ENCODE measurements at regions not wholly inside any gene's neighbourhood (a gene's known extent, or its start where the extent isn't known, plus 50 kb on each side); places are given as distances from the start of the nearest gene placed in this dataset.

- Histone ChIP-seq H3K4me3 (no peak overlapping the region), H3K27ac (no peak overlapping the region), H3K4me1 (no peaks in the 10 kb centered on the region), H3K9me3 (no peaks in the 10 kb centered on the region), H3K4me2 (no peak overlapping the region)
- DNase-seq (ENCODE audit: low read depth in 1 of 2, low spot score in 1 of 2), result no peak
- no peak for ATAC-seq
- ChIA-PET CTCF (no interaction called here), POLR2A (no interaction called here)
- TF ChIP-seq RCOR1 (IDR thresholded peaks at IDR 0.05; ENCODE audit: low read depth, low read length) (no peak), E2F6 (IDR thresholded peaks at IDR 0.05; ENCODE audit: borderline replicate concordance, low read depth) (no peak), EHF (CRISPR knock-in tag; IDR thresholded peaks at IDR 0.05) (no peak), RAD21 (conservative IDR thresholded peaks at IDR 0.05 in 1 of 2, IDR thresholded peaks at IDR 0.05 in 1 of 2) (no peak), ZFP36 (IDR thresholded peaks at IDR 0.05; ENCODE audit: borderline replicate concordance, partially characterized antibody) (no peak), HMGXB4 (CRISPR knock-in tag; IDR thresholded peaks at IDR 0.05; ENCODE audit: borderline replicate concordance) (no peak), ATOH8 (CRISPR knock-in tag; IDR thresholded peaks at IDR 0.05; ENCODE audit: low read depth) (no peak), NFE2L2 (conservative IDR thresholded peaks at IDR 0.05; ENCODE audit: low read length) (no peak), ZC3H11A (IDR thresholded peaks at IDR 0.05) (no peak), MAZ (IDR thresholded peaks at IDR 0.05; ENCODE audit: borderline replicate concordance, low read depth, low read length) (no peak), FOSB (CRISPR knock-in tag; IDR thresholded peaks at IDR 0.05) (no peak), RNF2 (IDR thresholded peaks at IDR 0.05; ENCODE audit: borderline replicate concordance, low read depth) (no peak), ESRRA (IDR thresholded peaks at IDR 0.05; ENCODE audit: borderline replicate concordance, low read length) (no peak), NPAS2 (CRISPR knock-in tag; IDR thresholded peaks at IDR 0.05; ENCODE audit: borderline replicate concordance) (no peak), ZNF302 (CRISPR knock-in tag; IDR thresholded peaks at IDR 0.05) (no peak), RARB (CRISPR knock-in tag; IDR thresholded peaks at IDR 0.05) (no peak)
- FAIRE-seq, result no peak
Measured at GRCh38 chr3:179512378-179512777, 50.3 kb upstream of the ACTL6A start.

All from A549 (cell line).